Activated CD4-positive, alpha-beta T cell treated with anti-CD3 and anti-CD28 coated beads for 1 hour (primary cell): ENCODE measurements at regions not wholly inside any gene's neighbourhood (a gene's known extent, or its start where the extent isn't known, plus 50 kb on each side); places are given as distances from the start of the nearest gene placed in this dataset.

Experiments used
- DNase-seq: peaks from one replicate; pipeline ENCODE4 v3.0.0-alpha.2; 2020

DNA sequence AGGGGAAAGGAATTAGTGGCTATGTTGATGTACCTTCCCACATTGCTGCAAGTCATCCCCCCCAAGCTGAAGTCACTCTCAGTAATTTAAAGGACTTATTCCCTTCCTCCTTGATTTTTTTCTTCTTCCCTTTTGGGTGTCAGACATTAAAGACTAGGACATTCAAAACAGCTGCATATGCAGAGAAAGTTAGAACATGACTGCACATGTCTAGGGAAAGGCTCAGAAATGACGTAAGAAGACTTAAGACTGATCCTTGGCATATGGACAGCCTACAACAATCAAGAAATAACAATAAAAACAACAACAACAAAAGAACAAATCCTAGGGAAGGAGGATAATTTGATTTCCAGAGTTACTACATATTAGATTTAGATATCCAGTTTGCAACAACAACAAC lies 997.5 kb downstream of the TLE4 start:
- no peak for DNase-seq

DNA sequence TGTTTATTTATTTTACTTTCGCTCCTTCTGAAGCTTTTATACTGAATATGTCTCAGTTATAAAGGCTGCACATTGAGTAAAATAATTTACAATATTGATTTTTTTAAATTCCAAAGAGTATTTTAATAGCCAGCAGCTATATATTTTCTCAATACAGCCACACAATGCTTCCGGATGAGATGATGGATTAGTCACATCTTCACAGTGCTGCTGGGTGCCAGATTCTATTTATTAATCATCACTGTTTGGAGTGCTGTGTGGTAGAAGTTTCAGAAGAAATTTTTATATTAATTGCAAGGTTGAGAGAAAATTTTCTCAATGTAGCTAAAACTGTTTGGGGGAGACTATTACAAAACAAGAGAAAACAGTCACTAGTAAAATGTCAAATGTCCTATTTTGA lies 989.8 kb downstream of the TLE4 start:
- DNase-seq: no peak

DNA sequence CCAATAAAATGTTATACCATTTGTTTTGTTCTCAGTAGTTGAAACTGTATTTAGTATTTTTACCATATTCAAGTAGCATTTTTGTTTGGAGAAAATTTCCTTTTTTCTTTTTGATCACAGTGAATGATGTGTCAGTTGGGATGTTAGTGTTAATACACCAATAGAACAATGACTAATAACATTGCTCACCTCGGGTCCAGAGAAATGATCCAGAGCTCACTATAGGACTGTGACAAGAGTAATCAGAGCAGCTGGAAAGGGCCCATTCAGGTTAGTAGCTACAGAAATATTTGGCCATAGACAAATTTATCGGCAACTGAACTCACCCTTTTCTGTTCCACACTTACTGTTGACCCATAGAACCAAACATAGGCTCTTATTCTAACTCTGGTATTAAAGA lies 989.2 kb downstream of the TLE4 start:
- no peak for DNase-seq

DNA sequence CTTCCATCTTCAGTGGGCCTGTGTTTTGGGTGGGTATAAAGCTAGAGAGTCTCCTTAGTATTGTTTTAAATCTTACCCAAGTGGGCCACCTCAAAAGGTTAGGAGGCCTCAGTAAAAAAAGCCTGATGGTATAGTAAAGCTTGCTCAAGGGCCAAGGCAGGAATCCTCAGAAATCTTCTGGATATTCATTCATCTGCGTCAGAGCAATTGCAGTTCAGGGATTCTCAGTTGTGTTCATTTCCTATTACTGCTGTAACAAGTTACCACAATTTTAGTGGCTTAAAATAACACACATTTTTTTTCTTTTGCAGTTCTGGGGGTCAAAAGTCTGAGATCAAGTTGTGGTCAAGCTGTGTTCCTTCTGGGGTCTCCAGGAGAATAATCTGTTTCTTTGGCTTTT lies 985.5 kb downstream of the TLE4 start:
- DNase-seq: no peak

DNA sequence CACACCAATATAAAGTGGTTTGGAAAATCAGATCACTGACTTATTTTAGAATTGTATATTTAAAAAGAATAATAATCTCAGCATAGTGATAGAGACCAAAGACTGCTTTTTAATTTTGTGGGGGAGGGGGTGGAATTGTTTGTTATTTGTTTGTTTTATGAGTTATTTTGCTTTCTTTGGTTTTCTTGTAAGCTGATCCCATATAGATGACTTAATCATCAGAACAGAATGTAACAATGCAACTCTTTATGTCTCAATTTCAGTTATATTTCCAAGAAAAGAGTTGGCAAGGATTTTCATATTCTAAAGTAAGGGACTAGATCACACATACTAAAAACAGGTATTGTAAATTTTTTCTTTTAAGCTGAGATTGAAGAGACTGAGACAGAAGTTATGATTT lies 984.9 kb downstream of the TLE4 start:
- no peak for DNase-seq

DNA sequence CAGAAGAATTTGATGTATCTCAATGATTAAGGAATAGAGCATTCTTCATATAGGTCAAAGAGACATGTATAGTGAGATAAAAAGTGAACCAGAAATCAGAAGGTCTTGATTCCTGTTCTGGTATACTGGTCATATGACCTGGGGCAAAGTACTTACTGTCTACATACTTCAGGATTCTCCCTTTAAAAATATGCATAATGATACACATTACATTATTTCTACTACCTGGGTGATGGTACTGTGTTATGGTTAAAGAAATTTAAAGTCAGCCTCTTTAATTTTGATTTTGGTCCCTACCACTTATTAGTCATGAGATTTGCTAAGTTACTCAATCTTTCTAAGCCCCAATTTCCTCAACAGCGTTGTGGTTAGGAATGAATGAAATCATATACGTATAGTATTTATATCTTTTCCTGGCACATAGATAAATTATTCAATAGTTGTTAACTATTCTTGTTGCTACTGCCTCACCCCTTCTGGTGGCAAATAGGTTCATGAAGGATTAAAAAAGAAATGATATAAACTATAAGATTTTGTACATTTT lies 984.1 kb downstream of the TLE4 start:
- no peak for DNase-seq

DNA sequence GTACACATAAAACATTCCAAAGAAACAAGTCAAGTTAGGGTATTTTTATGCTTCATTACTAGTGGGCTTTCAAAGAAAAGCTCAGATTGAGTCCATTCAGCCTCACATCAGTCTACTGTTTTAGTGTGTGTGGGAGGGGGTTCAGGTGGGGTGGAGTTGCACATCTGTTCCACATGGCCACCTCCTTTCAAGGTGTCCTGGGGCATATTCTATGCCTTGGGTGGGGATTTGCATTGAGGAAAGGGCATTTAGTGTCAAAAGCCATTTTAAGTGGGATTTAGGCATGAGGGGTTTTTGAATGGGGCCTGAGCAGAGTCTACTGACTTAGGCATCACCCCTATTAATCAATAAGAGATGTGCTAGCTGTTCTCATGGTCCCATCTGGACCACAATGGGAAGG lies 983.1 kb downstream of the TLE4 start:
- DNase-seq: no peak

DNA sequence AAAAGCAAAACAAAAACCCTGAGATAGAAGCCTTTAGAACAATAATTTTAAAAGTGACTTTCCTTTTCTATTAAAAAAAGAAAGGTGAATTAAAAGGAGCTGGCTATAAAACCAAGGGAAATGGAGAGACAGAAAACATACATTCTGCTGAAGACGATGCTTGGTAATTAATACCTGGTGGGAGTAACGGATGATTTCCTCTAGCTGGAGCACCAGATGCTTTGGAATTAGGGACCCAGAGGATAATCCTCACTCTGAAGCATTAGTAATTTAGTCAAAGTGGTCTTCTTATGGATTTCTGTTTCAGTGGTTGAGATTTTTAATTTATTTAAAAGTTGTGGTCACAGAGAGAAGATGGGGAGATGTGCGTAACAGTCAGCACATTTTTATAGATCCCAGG lies 982.5 kb downstream of the TLE4 start:
- DNase-seq: no peak

DNA sequence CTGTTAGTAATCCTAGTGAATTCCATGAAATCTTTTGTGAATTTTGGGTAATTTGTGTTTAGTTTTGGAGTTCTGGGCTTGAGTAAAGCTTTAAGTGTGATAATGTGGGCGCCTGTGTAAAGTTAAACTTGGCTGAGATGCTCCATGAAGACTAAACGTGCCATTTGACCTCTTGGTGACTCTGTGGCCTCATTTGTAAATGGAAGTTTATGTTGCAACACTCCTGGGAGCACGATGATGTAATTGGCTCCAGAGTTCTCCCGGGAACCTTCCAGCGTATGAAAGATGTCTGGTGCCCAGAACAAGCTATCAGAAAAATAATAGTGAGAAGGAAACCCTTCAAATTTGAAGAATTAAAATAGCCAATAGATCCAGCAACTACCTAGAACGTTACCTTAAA lies 981.2 kb downstream of the TLE4 start:
- DNase-seq: no peak

DNA sequence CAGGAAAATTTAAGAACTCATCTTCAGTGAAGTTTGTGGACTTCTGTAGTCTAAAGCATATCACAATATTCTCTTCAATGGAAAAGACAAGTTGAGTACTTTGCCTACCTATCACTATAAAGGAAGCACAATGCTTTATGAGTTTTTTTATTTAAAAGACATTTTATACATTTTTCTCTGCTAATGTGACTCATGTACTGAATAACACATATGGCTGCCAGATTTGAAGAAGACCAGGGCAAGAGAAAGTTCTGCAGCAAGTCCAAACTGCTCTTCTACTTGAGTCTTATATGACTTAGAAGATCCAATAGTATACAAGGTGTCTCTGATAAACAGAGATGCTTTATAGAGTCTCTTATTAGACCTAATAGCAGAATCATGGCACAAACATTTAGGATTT lies 978.4 kb downstream of the TLE4 start:
- DNase-seq: no peak

DNA sequence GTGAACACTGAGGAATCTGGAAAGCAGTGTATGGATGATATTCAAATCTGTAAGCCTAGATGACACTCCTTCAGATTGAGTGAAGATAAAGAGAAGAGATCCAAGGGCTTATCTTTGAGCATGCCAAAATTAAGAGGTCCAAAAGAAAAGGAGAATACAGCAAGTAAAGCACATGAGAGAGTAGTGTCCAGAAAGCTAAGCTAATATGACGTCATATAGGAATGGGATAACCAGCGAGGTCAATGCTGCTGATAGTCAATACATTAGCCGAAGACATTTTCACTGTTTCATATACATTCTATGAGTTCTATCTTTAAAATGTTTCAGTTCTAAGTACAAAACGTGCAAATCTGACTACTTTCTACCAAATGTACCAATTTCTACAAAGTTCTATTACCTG lies 975.8 kb downstream of the TLE4 start:
- no peak for DNase-seq

DNA sequence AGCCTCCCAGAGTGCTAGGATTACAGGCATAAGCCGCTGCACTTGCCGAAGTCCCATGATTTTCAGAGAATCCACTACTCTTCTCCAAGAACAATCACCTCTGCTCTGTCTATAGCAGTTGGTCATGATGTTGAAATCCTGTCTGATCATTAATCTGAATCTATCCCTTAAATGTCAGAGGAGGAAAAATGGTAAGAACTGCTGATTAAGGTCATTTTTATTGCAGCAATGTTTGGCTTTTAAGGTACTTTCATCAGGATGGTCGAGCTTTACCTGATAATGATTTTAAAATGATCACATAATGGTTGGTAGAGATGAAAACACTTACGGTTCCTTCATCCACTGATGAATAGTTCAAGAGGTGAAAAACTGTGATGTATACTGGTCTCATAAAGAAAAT lies 968.6 kb downstream of the TLE4 start:
- DNase-seq: no peak

DNA sequence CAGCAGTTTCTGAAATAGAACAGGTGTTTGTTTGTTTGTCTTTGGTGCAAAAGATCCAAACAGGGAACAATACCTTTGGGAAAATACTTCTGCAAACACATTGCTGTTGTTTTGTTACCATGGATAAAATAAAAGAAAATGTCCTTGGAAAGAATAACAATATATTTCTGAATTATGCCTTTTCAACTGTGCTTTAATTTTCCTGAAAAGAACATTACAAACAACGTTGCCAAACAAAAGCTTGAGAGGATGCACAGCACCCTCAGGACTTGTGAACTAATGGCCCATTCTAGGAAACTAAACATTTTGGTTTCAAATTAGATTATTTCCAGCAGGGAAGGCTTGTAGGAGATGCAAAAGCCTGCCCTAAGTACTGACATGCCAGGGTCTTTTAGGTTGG lies 967.2 kb downstream of the TLE4 start:
- no peak for DNase-seq

DNA sequence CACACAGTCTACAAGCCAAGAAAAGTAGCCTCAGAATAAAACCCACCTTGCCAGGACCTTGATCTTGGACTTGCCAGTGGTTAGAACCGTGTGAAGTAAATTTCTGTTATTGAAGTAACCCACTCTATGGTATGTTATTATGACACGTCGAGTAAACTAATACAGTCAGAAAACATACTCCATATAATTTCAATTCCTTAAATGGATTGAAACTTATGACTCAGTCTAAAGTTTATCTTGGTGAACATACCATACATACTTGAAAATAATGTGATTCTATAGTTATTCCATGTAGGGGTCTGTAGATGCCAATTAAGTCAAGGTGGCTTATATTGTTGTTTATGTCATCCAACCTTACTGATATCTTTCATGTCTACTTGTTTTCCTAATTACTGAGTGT lies 950.7 kb downstream of the TLE4 start:
- no peak for DNase-seq

DNA sequence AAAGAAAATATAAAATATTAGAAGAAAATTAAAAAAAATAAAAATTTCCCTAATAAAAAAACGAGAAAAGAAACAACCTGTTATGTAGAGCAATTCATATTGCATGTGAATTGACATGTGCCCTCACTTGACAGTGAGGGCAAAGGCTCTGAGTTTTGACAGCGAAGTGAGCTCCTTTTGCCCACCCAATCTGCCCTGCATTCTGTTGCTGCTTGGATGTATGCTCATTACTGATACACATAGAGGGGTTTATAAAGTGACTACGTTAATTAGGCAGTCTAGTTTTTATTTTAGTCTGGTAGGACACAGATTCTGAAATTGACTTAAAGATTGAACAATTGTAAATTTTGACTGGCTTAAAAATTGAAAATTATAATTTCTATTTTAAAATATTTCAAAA lies 949.4 kb downstream of the TLE4 start:
- no peak for DNase-seq

DNA sequence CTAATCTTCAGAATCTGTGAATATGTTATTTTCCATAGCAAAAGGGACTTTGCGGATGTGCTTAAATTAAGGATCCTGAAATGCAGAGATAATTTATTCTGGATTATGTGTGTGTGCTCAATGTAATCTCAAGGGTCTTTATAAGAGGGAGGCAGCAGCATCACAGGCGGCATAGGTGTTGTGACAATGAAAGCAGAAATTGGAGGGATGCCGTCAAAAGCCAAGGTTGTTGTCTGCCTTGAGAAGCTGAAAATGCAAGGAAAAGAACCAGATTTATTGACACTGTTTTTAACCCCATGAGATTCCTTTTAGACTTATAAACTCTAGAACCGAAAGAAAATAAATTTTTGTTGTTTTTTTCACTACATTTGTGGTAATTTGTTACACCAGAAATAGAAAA lies 948.5 kb downstream of the TLE4 start:
- no peak for DNase-seq

DNA sequence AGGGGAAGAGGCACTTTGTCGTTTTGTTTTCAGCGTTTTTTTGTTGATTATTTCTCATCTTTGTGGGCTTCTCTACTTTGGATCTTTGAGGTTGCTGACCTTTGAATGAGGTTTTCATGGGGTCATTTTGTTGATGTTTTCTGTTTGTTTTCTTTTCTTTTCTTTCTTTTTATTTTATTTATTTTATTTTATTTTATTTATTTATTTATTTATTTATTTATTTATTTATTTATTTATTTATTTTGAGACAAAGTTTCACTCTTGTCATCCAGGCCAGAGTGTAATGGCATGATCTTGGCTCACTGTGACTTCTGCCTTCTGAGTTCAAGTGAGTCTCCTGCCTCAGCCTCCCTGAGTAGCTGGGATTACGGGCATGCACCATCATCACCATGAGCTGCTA lies 946.7 kb downstream of the TLE4 start:
- no peak for DNase-seq

DNA sequence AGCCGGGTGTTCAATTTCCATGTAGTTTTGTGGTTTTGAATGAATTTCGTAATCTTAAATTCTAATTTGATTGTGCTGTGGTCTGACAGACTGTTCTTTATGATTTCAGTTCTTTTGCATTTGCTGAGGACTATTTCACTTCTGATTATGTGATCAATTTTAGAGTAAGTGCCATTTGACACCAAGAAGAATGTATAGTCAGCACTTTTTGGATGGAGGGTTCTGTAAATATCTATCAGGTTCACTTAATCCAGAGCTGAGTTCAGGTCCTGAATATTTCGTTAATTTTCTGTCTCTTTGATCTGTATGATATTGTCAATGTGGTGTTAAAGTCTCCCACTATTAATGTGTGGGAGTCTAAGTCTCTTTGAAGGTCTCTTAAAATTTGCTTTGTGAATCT lies 944.9 kb downstream of the TLE4 start:
- no peak for DNase-seq

DNA sequence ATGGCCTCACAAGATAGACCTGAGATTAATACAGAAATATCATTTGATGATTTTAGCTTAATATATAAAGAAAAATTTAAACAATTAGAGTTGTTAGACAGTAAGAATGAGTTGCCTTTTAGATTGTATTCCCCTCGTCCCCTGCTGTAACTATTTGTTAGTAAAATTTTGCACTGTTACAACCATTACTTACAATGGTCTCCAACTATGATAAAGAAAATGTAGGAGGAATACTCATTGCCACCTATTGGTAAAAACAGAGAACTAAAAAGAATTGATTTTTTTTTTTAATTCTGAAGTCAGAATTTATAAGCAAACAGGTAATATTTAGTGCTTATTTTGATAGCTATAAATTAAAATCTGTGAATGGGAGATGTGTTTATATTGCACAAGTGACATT lies 937.6 kb downstream of the TLE4 start:
- DNase-seq: no peak

DNA sequence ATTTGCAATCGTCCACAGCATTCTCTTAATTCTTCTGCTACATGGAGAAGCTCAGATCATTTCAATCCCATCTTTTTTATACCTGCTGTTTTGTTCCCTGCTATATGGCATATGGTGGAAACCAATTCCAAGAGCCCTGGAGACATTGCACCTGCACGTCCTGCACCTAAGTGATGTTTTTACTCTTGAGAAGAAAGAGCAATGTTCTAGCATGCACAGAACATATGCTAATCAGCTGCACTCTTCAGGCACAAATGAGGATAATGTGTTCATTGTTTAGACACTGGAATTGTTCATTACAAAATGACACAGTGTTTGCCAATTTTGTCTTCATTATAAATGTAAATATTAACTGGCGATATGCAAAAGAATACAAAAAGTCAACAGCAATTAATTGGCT lies 935.8 kb downstream of the TLE4 start:
- DNase-seq: no peak

DNA sequence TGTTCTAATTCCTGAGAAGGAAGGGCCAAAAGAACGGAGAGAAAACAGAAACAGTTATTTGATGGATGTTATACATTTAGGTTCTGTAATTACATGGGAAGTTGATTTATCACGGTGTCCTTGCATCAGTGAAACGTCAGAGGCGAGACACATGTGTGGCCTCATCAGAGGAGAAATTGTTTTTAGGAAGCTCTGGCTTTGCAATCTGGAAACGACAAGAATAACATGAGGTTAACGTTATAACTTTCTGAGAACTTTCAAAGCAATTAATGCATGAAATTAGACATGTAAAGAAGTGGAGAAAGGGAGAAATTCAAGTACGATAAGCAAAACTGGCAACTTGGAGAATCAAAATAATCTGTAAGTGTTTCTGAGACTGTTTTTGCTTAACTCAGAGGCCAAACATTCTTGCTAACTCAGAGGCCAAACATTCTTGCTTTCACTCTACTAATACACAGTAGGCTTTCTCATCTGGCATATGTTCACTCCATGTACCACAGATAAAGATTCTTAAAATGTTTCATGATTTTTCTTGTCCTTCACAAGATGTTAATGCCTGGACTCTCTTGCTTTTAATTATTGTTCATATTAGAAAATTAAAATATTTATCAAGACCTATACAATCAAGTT lies 933.0 kb downstream of the TLE4 start:
- no peak for DNase-seq

DNA sequence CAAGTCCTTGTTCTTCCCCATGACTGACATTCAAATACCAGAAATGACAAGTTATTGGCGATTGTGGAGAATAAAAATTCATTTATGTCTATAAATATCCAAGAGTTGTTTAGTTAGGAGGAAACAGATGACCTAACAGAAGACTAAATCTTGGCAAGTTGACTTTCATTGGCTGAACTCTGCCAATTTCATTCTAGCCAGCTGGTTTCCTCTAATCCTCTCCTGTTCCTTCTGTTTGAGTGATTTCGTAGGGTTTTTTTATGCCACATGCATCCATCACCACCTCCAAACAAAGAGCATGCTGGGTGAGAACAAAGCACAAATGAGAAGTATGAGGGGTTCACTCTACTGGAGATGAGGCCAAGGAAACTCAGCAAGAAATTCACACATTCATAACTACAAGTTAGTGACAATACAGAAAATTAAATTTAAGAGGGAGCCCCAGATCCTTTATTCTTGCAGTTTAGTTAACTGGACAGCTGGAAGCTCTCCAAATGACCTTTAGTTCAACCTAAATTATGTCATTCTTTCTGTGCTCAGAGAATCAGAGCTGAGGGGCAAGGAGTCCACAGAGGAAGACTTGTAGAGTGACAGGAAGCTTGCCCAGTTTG lies 932.0 kb downstream of the TLE4 start:
- DNase-seq: no peak

DNA sequence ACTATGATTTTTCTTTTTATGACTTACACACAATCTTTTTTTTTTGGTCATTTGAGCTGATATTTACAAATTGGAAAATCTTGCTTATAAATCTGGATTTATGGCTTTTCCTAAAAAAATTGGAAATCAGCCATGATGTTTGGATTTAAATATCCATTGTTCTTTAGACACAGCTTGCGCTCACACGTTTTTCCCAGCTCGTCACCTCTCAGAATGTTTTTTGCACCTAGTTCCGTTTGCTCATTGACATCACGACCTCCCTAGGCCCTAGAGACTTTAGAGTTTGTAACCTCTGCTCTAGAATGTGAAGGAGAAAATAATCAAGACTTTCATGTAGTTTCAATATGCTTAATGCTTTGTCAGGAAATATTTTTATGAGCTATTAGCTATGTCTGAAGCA lies 930.5 kb downstream of the TLE4 start:
- DNase-seq: no peak

DNA sequence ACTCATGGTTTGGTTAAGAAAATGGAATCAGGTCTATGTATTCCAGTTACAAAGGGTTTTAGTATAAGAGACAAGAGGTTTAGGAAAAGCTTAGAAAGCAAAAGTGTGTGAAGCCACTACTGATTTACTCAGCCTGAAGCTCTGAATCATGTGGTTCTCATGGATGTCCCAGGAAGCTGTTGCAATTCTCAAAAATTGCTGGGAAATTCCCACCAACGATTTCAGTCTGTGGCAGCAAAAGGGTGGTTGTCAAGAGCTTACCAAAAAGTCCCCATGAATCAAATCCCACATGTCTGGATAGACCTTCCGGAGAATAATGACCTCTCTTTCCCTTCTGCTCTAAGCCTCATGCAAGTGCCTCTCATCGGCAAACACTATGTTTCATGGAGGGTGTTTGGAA lies 929.9 kb downstream of the TLE4 start:
- DNase-seq: no peak

DNA sequence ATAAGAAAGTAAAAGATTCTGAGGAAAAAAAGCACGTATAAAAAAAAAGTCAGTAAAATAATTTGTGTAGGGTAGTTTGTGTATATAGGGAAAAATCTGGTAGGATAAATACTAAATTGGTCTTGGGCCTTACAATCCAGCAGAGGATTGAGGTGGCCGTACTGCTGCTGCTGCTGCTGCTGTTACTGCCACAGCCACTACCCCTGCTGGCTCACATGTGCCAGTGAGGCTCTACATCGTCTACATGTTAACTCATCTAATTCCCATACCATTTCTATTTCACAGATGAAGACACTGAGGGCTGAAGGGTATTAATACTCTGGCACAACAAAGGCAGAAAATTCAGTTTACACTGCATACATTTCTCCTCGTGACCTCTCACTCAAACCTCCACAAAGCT lies 928.5 kb downstream of the TLE4 start:
- no peak for DNase-seq
